DND-41 (cell line): ENCODE measurements at regions not wholly inside any gene's neighbourhood (a gene's known extent, or its start where the extent isn't known, plus 50 kb on each side); places are given as distances from the start of the nearest gene placed in this dataset.

Source experiments
- CTCF ChIP-seq: IDR thresholded peaks from 2 replicates; pipeline ENCODE4 v1.5.1; 2012; ENCODE audit warnings: borderline replicate concordance, low read length, moderate library complexity, mild to moderate bottlenecking; ENCODE audit not compliant: poor library complexity, severe bottlenecking; ENCODE audit errors: extremely low read depth
- EZH2 ChIP-seq: IDR thresholded peaks from 3 replicates; pipeline ENCODE4 v1.6.1; 2012; ENCODE audit warnings: borderline replicate concordance, low read depth, mild to moderate bottlenecking, moderate library complexity, low read length, inconsistent platforms; ENCODE audit not compliant: severe bottlenecking

- TF ChIP-seq CTCF: no peak
- no peak for TF ChIP-seq EZH2
Observed at GRCh38 chr9:23160952-23161469, 665.0 kb downstream of the ELAVL2 start.
